K562 (cell line): ENCODE measurements at regions not wholly inside any gene's neighbourhood (a gene's known extent, or its start where the extent isn't known, plus 50 kb on each side); places are given as distances from the start of the nearest gene placed in this dataset.

Source experiments
- C11orf30 ChIP-seq: fragments of 450-650 bp; IDR thresholded peaks from 2 replicates; pipeline ENCODE4 v1.6.1; 2016; ENCODE audit warnings: low read depth, mild to moderate bottlenecking
- CTCF ChIP-seq, 3 experiments: IDR thresholded peaks in 2 of 3; conservative IDR thresholded peaks in 1 of 3; 2 replicates each; pipeline ENCODE4 v1.5.1; 2011 to 2012; ENCODE audit warnings: low read length in 3 of 3, mild to moderate bottlenecking in 3 of 3, control low read depth in 2 of 3, improper control_type of control experiment in 1 of 3, inconsistent platforms in 1 of 3, low read depth in 1 of 3, mixed read lengths in 1 of 3, moderate library complexity in 1 of 3; ENCODE audit not compliant: insufficient read depth in 2 of 3
- EP300 ChIP-seq: IDR thresholded peaks from 2 replicates; pipeline ENCODE4 v1.6.1; 2012; ENCODE audit warnings: low read length, improper control_type of control experiment
- MAFF ChIP-seq: IDR thresholded peaks from 2 replicates; pipeline ENCODE4 v1.6.1; 2012; ENCODE audit warnings: low read length, improper control_type of control experiment
- MAFG ChIP-seq: fragments of 450-650 bp; conservative IDR thresholded peaks from 2 replicates; pipeline ENCODE4 v1.6.1; 2016; ENCODE audit warnings: missing genetic modification characterization, missing compliant biosample characterization
- MCM7 ChIP-seq, 2 experiments: fragments of 450-650 bp; IDR thresholded peaks; 2 replicates each; pipeline ENCODE4 v1.6.1; 2016 to 2018
- PTRF ChIP-seq: fragments of 450-650 bp; IDR thresholded peaks from 2 replicates; pipeline ENCODE4 v1.6.1; 2016; ENCODE audit warnings: mild to moderate bottlenecking, missing genetic modification characterization, missing compliant biosample characterization
- ZBTB11 ChIP-seq, 3 experiments: fragments of 200-800 bp in 1 of 3; fragments of 250-450 bp in 1 of 3; fragments of 450-650 bp in 1 of 3; sonication (Bioruptor Pico) in 1 of 3; sonication (Bioruptor generic) in 1 of 3; formaldehyde crosslinking in 1 of 3; IDR thresholded peaks; 2 replicates each; pipeline versions ENCODE4 v1.6.1 to v1.8.0; 2016 to 2022; ENCODE audit warnings: mild to moderate bottlenecking in 2 of 3, missing genetic modification characterization in 2 of 3, missing compliant biosample characterization in 1 of 3, moderate library complexity in 1 of 3
- ZC3H11A ChIP-seq: IDR thresholded peaks from 2 replicates; pipeline ENCODE4 v1.6.1; 2012; ENCODE audit warnings: low read depth, low read length, improper control_type of control experiment
- ZNF175 ChIP-seq: fragments of 200-800 bp; sonication (Bioruptor generic); IDR thresholded peaks from 2 replicates; pipeline ENCODE4 v1.6.1; 2016; ENCODE audit warnings: low read depth, mild to moderate bottlenecking, missing genetic modification characterization, missing compliant biosample characterization
- ZNF217 ChIP-seq: sonication (generic); formaldehyde crosslinking; IDR thresholded peaks from 2 replicates; pipeline ENCODE4 v1.8.0; 2022; ENCODE audit warnings: mild to moderate bottlenecking, missing genetic modification reagents
- TF ChIP-seq, protein P1 (sequence below): fragments of 250-450 bp; sonication (Bioruptor Pico); IDR thresholded peaks from 2 replicates; pipeline ENCODE4 v1.5.0; 2022; ENCODE audit warnings: mild to moderate bottlenecking
- TF ChIP-seq, protein P2 (sequence below): sonication (generic); formaldehyde crosslinking; IDR thresholded peaks from 2 replicates; pipeline ENCODE4 v1.8.0; 2022; ENCODE audit warnings: missing genetic modification reagents, mild to moderate bottlenecking, borderline replicate concordance

GRCh38 chr4:14284578-14284977, 657.1 kb upstream of the BOD1L1 start (continued):
- no peak for TF ChIP-seq CTCF (IDR thresholded peaks at IDR 0.05 in 2 of 3, conservative IDR thresholded peaks at IDR 0.05 in 1 of 3; ENCODE audit: insufficient read depth in 2 of 3, low read depth in 1 of 3, low read length in 3 of 3)
- no peak for TF ChIP-seq PTRF (tag)
- TF ChIP-seq ZNF175 (CRISPR knock-in tag) = no peak
- no peak for TF ChIP-seq ZC3H11A
- TF ChIP-seq, protein P1, sequence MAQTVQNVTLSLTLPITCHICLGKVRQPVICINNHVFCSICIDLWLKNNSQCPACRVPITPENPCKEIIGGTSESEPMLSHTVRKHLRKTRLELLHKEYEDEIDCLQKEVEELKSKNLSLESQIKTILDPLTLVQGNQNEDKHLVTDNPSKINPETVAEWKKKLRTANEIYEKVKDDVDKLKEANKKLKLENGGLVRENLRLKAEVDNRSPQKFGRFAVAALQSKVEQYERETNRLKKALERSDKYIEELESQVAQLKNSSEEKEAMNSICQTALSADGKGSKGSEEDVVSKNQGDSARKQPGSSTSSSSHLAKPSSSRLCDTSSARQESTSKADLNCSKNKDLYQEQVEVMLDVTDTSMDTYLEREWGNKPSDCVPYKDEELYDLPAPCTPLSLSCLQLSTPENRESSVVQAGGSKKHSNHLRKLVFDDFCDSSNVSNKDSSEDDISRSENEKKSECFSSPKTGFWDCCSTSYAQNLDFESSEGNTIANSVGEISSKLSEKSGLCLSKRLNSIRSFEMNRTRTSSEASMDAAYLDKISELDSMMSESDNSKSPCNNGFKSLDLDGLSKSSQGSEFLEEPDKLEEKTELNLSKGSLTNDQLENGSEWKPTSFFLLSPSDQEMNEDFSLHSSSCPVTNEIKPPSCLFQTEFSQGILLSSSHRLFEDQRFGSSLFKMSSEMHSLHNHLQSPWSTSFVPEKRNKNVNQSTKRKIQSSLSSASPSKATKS (CRISPR knock-in tag) = no peak
- no peak for TF ChIP-seq MCM7 (IDR thresholded peaks at IDR 0.05)
- no peak for TF ChIP-seq EP300
- TF ChIP-seq, protein P2, sequence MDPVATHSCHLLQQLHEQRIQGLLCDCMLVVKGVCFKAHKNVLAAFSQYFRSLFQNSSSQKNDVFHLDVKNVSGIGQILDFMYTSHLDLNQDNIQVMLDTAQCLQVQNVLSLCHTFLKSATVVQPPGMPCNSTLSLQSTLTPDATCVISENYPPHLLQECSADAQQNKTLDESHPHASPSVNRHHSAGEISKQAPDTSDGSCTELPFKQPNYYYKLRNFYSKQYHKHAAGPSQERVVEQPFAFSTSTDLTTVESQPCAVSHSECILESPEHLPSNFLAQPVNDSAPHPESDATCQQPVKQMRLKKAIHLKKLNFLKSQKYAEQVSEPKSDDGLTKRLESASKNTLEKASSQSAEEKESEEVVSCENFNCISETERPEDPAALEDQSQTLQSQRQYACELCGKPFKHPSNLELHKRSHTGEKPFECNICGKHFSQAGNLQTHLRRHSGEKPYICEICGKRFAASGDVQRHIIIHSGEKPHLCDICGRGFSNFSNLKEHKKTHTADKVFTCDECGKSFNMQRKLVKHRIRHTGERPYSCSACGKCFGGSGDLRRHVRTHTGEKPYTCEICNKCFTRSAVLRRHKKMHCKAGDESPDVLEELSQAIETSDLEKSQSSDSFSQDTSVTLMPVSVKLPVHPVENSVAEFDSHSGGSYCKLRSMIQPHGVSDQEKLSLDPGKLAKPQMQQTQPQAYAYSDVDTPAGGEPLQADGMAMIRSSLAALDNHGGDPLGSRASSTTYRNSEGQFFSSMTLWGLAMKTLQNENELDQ = no peak
- peak; percentile 52; the same call in 1 of the 2 replicates for TF ChIP-seq MAFF
- no peak for TF ChIP-seq ZNF217 (CRISPR knock-in tag)
- peak; percentile 42; the same call in 1 of the 2 replicates for TF ChIP-seq C11orf30
- peak; percentile 51; the same call in 1 of the 2 replicates for TF ChIP-seq MAFG (tag)
- TF ChIP-seq ZBTB11 (CRISPR knock-in tag; IDR thresholded peaks at IDR 0.05) = no peak
- TF ChIP-seq, all 486 proteins: peak for 4
